Small intestine (tissue), 7 donors: ENCODE measurements at regions not wholly inside any gene's neighbourhood (a gene's known extent, or its start where the extent isn't known, plus 50 kb on each side); places are given as distances from the start of the nearest gene placed in this dataset.

Experiments
- DNase-seq, 2 donors: peaks; one replicate each; pipeline versions ENCODE4 v3.0.0 to v3.0.0-alpha.2; 2013
- FAIRE-seq: peaks from 2 replicates; lab custom pipeline; 2012; peaks lifted over from hg19 to GRCh38; lab: Jason Lieb, UNC
- H3K27ac ChIP-seq, 3 donors: one replicate each; pipeline ENCODE4 v1.5.1; 2013; ENCODE audit warnings: low read length in 2 of 3, mild to moderate bottlenecking in 2 of 3, control low read depth in 1 of 3, inconsistent platforms in 1 of 3, low read depth in 1 of 3, moderate library complexity in 1 of 3
- H3K27me3 ChIP-seq, 3 donors: one replicate each; pipeline ENCODE4 v1.6.1; 2013; ENCODE audit warnings: low read length in 3 of 3, inconsistent platforms in 1 of 3; ENCODE audit not compliant: control insufficient read depth in 3 of 3, insufficient read depth in 3 of 3
- H3K36me3 ChIP-seq, 3 donors: one replicate each; pipeline ENCODE4 v1.6.1; 2013; ENCODE audit warnings: low read length in 3 of 3, inconsistent platforms in 1 of 3, low read depth in 1 of 3, mild to moderate bottlenecking in 1 of 3, moderate library complexity in 1 of 3; ENCODE audit not compliant: control insufficient read depth in 3 of 3, insufficient read depth in 2 of 3
- H3K4me1 ChIP-seq, 3 donors: one replicate each; pipeline ENCODE4 v1.6.1; 2013; ENCODE audit warnings: low read length in 2 of 3, inconsistent platforms in 1 of 3, low read depth in 1 of 3, mild to moderate bottlenecking in 1 of 3, moderate library complexity in 1 of 3; ENCODE audit not compliant: control insufficient read depth in 3 of 3, insufficient read depth in 2 of 3
- H3K4me3 ChIP-seq, 3 donors: one replicate each; pipeline ENCODE4 v1.5.1; 2013; ENCODE audit warnings: low read length in 3 of 3, control low read depth in 1 of 3, inconsistent platforms in 1 of 3, low read depth in 1 of 3, mild to moderate bottlenecking in 1 of 3, moderate library complexity in 1 of 3
- H3K9me3 ChIP-seq, 2 donors: one replicate each; pipeline ENCODE4 v1.6.1; 2013; ENCODE audit warnings: low read depth in 1 of 2, low read length in 1 of 2; ENCODE audit not compliant: control insufficient read depth in 2 of 2, insufficient read depth in 1 of 2
- WGBS, 3 donors: extraction: QIAGEN DNeasy Blood & Tissue Kit; methylation state at CpG; one replicate each; pipeline ENCODE4 v1.1.7; 2013; 5-methylcytosine and 5-hydroxymethylcytosine counted together
- donor health status: healthy with polysubstance abuse.
- donor health status: control.
- donor health status: control.
- donor health status: Bipolar disorder and iron deficiency.
- donor health status: healthy.

GRCh38 chr12:113688313-113688712, 216.6 kb upstream of the LHX5 start:
- H3K4me3 ChIP-seq, result no peak overlapping the region
- no peak for DNase-seq
- no peaks in the 10 kb centered on the region for H3K36me3 ChIP-seq
- H3K4me1 ChIP-seq, result no peaks in the 10 kb centered on the region
- H3K27ac ChIP-seq, result no peak overlapping the region
- no peak for FAIRE-seq
- 66 to 78% (median 74%) methylated on average over 5 of the region's 5 CpGs for WGBS, 3 donors
- H3K27me3 ChIP-seq, result peaks cover 0 to 10% (median 3%) of the 10 kb centered on the region in 3 donors
- no peaks in the 10 kb centered on the region for H3K9me3 ChIP-seq

DNA sequence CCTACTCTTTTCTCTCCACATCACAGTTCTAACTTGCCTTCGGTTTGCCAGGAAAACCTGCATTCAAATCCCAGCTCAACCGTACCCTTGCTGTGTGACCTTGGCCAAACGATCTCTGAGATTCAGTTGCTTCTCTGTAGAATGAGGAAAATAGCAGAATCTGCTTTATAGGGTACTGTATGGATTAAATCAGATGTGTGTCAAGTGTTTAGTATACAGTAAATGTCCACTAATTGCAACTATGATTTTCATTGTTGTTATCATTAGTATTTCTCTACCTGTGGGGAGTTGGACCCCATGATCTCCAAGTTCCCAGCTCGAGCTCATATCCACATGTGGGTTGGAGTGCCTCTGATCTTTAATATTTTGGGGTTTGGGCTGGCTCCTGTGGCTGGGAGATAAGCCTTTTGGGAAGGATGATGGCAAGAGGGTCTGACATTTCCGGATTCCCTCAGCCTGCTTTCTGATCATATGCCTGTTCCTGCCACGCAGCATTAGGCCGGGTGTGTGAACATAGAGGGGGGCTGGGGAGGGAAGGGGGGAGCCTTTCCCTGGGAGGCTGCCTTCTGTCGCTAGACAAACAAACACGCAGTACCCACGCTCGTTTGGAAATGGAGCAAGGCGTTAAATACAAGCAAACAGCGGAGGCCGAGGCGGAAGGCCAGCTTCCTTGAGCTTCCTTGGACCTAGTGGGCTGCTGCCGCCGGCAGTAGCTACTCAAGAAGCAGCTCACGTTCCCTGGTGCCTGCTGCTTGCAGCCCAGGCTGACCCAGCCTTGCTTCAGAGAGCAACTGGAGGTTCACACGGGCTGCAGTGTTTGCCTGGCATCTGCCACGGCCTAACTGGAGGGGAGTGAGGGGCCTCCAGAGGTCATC, 213.5 kb upstream of the LHX5 start:
- Histone ChIP-seq H3K9me3 (no peaks in the 10 kb centered on the region), H3K36me3 (no peaks in the 10 kb centered on the region), H3K27me3 (peaks cover 0 to 7% (median 3%) of the 10 kb centered on the region in 3 donors), H3K27ac (no peak overlapping the region), H3K4me3 (no peak overlapping the region), H3K4me1 (no peaks in the 10 kb centered on the region)
- FAIRE-seq (no peak), DNase-seq (no peak)
- 60 to 63% (median 61%) methylated on average over 20 of the region's 20 CpGs for WGBS, 3 donors

GRCh38 chr12:113684053-113684907, 212.6 kb upstream of the LHX5 start:
- Histone ChIP-seq H3K27me3 (peaks cover 0 to 7% (median 3%) of the 10 kb centered on the region in 3 donors), H3K36me3 (no peaks in the 10 kb centered on the region), H3K4me1 (no peaks in the 10 kb centered on the region), H3K9me3 (no peaks in the 10 kb centered on the region), H3K4me3 (no peak overlapping the region), H3K27ac (no peak overlapping the region)
- FAIRE-seq, result no peak
- WGBS, 3 donors, result 49 to 52% (median 50%) methylated on average over 13 of the region's 13 CpGs
- DNase-seq, result no peak

DNA sequence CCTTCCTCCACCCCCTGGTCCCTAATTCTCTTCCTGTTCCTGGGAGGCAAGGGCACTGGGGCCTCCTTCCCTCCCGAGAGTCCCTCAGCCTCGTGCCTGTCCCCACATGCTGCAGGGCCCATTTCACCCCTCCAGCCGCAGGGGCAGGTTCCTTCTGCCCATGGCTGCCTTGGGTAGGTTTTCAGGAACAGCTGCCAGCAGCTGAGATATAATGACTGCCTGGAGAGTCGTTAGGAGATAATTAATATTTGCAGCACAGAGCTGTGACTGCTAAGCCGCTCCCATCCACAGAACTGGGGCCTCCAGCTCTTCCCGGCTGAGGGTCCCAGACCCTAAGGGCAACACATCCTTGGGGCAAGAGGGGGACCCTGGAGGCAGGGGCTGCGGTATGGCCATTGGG, 211.9 kb upstream of the LHX5 start:
- Histone ChIP-seq H3K4me3 (no peak overlapping the region), H3K36me3 (no peaks in the 10 kb centered on the region), H3K27ac (no peak overlapping the region), H3K27me3 (peaks cover 0 to 7% (median 3%) of the 10 kb centered on the region in 3 donors), H3K9me3 (no peaks in the 10 kb centered on the region), H3K4me1 (no peaks in the 10 kb centered on the region)
- 37 to 44% (median 42%) methylated on average over 7 of the region's 7 CpGs for WGBS, 3 donors
- no peak for DNase-seq
- FAIRE-seq, result no peak

- Histone ChIP-seq H3K4me1 (no peaks in the 10 kb centered on the region), H3K4me3 (no peak overlapping the region), H3K36me3 (no peaks in the 10 kb centered on the region), H3K27ac (no peak overlapping the region), H3K27me3 (peaks cover 0 to 9% (median 3%) of the 10 kb centered on the region in 3 donors), H3K9me3 (no peaks in the 10 kb centered on the region)
- 88 to 93% (median 88%) methylated on average over 1 of the region's 1 CpG for WGBS, 3 donors
- FAIRE-seq (no peak), DNase-seq (no peak)
Measured at GRCh38 chr12:113680868-113681267, 209.2 kb upstream of the LHX5 start.

- 67 to 72% (median 70%) methylated on average over 16 of the region's 16 CpGs for WGBS, 3 donors
Measured at GRCh38 chr12:113678223-113679119, 206.8 kb upstream of the LHX5 start.

DNA sequence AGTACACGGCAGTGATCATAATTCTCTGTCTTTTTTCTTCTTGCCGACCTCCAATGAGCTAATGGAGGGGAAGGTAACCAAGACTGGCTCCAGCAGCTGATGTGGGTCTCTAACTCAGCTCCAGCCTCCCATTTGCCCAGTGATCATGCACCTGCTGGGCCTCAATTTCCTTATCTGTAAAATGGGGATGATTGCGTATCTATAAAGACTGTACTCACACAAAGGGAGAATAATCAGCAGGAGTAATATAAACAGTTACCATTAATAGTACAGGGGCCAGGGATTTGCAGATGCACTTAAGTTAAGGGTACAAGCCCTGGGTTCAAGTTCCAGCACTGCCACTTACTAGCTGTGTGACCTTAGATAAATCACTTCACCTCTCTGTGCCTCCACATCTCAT, 204.9 kb upstream of the LHX5 start:
- no peak overlapping the region for H3K4me3 ChIP-seq
- no peaks in the 10 kb centered on the region for H3K36me3 ChIP-seq
- peaks cover 0 to 10% (median 2%) of the 10 kb centered on the region in 3 donors for H3K27me3 ChIP-seq
- WGBS, 3 donors, result 67 to 79% (median 77%) methylated on average over 3 of the region's 3 CpGs
- H3K4me1 ChIP-seq, result no peaks in the 10 kb centered on the region
- no peak overlapping the region for H3K27ac ChIP-seq
- DNase-seq (no peak), FAIRE-seq (no peak)
- H3K9me3 ChIP-seq, result no peaks in the 10 kb centered on the region

More at GRCh38 chr12:113678223-113679119, 206.8 kb upstream of the LHX5 start:
- Histone ChIP-seq H3K27ac (no peak overlapping the region), H3K36me3 (no peaks in the 10 kb centered on the region), H3K27me3 (peaks cover 0 to 7% (median 2%) of the 10 kb centered on the region in 3 donors), H3K4me1 (no peaks in the 10 kb centered on the region), H3K4me3 (no peak overlapping the region), H3K9me3 (no peaks in the 10 kb centered on the region)
- FAIRE-seq (no peak), DNase-seq (no peak)
